Uterus (tissue), 2 donors: ENCODE measurements at regions not wholly inside any gene's neighbourhood (a gene's known extent, or its start where the extent isn't known, plus 50 kb on each side); places are given as distances from the start of the nearest gene placed in this dataset.

Experiments used
- POLR2A ChIP-seq, 2 donors: fragments of 450-650 bp; IDR thresholded peaks; one replicate each; pipeline ENCODE4 v1.6.1; 2016; ENCODE audit warnings: antibody characterized with exemption in 2 of 2, mild to moderate bottlenecking in 1 of 2, moderate library complexity in 1 of 2
- TF ChIP-seq, protein P1 (sequence below), 4 experiments: fragments of 200-600 bp in 2 of 4; fragments of 450-650 bp in 2 of 4; sonication (generic) in 2 of 4; IDR thresholded peaks; one replicate each; pipeline ENCODE4 v1.5.1; 2016 to 2019; ENCODE audit warnings: antibody characterized with exemption in 4 of 4, mild to moderate bottlenecking in 2 of 4, moderate library complexity in 1 of 4

DNA sequence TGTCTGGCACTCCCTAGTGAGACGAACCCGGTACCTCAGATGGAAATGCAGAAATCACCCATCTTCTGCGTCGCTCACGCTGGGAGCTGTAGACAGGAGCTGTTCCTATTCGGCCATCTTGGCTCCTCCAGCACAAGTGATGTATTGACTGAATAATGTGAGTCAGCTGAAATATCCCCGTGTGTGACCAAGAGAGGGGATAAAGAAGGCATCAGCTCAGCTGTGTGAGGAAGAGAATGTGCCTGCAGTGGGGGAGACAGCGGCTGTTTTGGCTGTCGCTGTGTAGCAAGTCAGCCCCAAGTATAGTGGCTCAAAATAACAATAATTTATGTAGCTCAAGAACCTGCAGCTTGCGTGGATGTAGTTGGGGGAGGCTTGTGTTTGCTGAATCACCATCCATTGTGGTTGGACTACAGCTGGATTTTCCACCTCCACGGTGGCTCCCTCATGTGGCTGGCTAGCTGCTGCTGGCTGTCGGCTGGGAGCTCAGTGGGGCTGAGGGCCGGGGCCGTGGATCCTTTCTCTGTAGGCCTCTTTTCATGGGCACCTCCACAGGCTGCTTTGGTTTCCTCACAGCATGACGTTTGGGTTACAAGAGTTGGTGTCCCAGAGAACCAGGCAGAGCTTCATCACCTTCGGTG, 434.5 kb downstream of the CCSER2 start:
- TF ChIP-seq, protein P1, sequence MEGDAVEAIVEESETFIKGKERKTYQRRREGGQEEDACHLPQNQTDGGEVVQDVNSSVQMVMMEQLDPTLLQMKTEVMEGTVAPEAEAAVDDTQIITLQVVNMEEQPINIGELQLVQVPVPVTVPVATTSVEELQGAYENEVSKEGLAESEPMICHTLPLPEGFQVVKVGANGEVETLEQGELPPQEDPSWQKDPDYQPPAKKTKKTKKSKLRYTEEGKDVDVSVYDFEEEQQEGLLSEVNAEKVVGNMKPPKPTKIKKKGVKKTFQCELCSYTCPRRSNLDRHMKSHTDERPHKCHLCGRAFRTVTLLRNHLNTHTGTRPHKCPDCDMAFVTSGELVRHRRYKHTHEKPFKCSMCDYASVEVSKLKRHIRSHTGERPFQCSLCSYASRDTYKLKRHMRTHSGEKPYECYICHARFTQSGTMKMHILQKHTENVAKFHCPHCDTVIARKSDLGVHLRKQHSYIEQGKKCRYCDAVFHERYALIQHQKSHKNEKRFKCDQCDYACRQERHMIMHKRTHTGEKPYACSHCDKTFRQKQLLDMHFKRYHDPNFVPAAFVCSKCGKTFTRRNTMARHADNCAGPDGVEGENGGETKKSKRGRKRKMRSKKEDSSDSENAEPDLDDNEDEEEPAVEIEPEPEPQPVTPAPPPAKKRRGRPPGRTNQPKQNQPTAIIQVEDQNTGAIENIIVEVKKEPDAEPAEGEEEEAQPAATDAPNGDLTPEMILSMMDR (IDR thresholded peaks at IDR 0.05): no peak
- no peak for TF ChIP-seq POLR2A (IDR thresholded peaks at IDR 0.05)
